Trophoblast cell (in vitro differentiated cells and primary cell): ENCODE measurements at regions not wholly inside any gene's neighbourhood (a gene's known extent, or its start where the extent isn't known, plus 50 kb on each side); places are given as distances from the start of the nearest gene placed in this dataset.
A peak's percentile ranks its signal among the peaks of the same experiment; 100 is the strongest.

Experiments used
- DNase-seq, 2 donors: peaks; one replicate each; pipeline ENCODE4 v3.0.0-alpha.2; 2016
- H2AFZ ChIP-seq: 2 replicates; pipeline ENCODE4 v1.6.1; 2013; ENCODE audit warnings: low read length, moderate library complexity, mild to moderate bottlenecking; ENCODE audit not compliant: insufficient read depth, poor library complexity
- H2AK5ac ChIP-seq: 2 replicates; pipeline ENCODE4 v1.6.1; 2013; ENCODE audit warnings: mild to moderate bottlenecking, low read length
- H2BK120ac ChIP-seq: 2 replicates; pipeline ENCODE4 v1.6.1; 2013; ENCODE audit warnings: low read length, mild to moderate bottlenecking, moderate library complexity; ENCODE audit not compliant: insufficient read depth, poor library complexity
- H2BK12ac ChIP-seq: 2 replicates; pipeline ENCODE4 v1.6.1; 2013; ENCODE audit warnings: mild to moderate bottlenecking, low read length, moderate library complexity
- H2BK5ac ChIP-seq: 2 replicates; pipeline ENCODE4 v1.6.1; 2013; ENCODE audit warnings: low read length, low read depth, moderate library complexity, mild to moderate bottlenecking; ENCODE audit not compliant: poor library complexity
- H3K14ac ChIP-seq: 2 replicates; pipeline ENCODE4 v1.6.1; 2013; ENCODE audit warnings: mild to moderate bottlenecking, low read length
- H3K18ac ChIP-seq: 2 replicates; pipeline ENCODE4 v1.6.1; 2013; ENCODE audit warnings: mild to moderate bottlenecking, low read length
- H3K23ac ChIP-seq: 2 replicates; pipeline ENCODE4 v1.6.1; 2013; ENCODE audit warnings: low read length
- H3K27ac ChIP-seq: 2 replicates; pipeline ENCODE4 v1.5.1; 2013; ENCODE audit warnings: low read depth, mild to moderate bottlenecking, inconsistent platforms, low read length, moderate library complexity
- H3K27me3 ChIP-seq: 2 replicates; pipeline ENCODE4 v1.6.1; 2013; ENCODE audit warnings: inconsistent platforms, mild to moderate bottlenecking, low read length, moderate library complexity; ENCODE audit not compliant: insufficient read depth
- H3K36me3 ChIP-seq, 2 experiments: 1 replicate in 1 of 2; 2 replicates in 1 of 2; pipeline ENCODE4 v1.6.1; 2013; ENCODE audit warnings: low read length in 2 of 2, mild to moderate bottlenecking in 2 of 2, moderate library complexity in 1 of 2; ENCODE audit not compliant: insufficient read depth in 2 of 2, control insufficient read depth in 1 of 2
- H3K4ac ChIP-seq: 2 replicates; pipeline ENCODE4 v1.6.1; 2013; ENCODE audit warnings: low read depth, mild to moderate bottlenecking, low read length, moderate library complexity
- H3K4me1 ChIP-seq, 2 experiments: 1 replicate in 1 of 2; 2 replicates in 1 of 2; pipeline ENCODE4 v1.6.1; 2013; ENCODE audit warnings: low read length in 2 of 2, mild to moderate bottlenecking in 2 of 2, moderate library complexity in 1 of 2; ENCODE audit not compliant: insufficient read depth in 2 of 2, control insufficient read depth in 1 of 2
- H3K4me2 ChIP-seq: 2 replicates; pipeline ENCODE4 v1.6.1; 2013; ENCODE audit warnings: inconsistent platforms, mild to moderate bottlenecking, low read length, moderate library complexity
- H3K4me3 ChIP-seq: 2 replicates; pipeline ENCODE4 v1.5.1; 2013; ENCODE audit warnings: mild to moderate bottlenecking, low read depth, low read length, inconsistent platforms
- H3K79me1 ChIP-seq: one replicate; pipeline ENCODE4 v1.6.1; 2013; ENCODE audit warnings: low read length
- H3K79me2 ChIP-seq: 2 replicates; pipeline ENCODE4 v1.6.1; 2013; ENCODE audit warnings: low read length, mild to moderate bottlenecking; ENCODE audit not compliant: control insufficient read depth, insufficient read depth, poor library complexity
- H3K9ac ChIP-seq: 2 replicates; pipeline ENCODE4 v1.6.1; 2013; ENCODE audit warnings: mild to moderate bottlenecking, low read length
- H3K9me3 ChIP-seq: 2 replicates; pipeline ENCODE4 v1.6.1; 2013; ENCODE audit warnings: low read depth, mild to moderate bottlenecking, control low read depth, inconsistent platforms, low read length; ENCODE audit not compliant: insufficient read depth
- H4K12ac ChIP-seq: 2 replicates; pipeline ENCODE4 v1.6.1; 2013; ENCODE audit warnings: low read depth, mild to moderate bottlenecking, low read length, moderate library complexity
- H4K8ac ChIP-seq: 2 replicates; pipeline ENCODE4 v1.6.1; 2013; ENCODE audit warnings: low read depth, mild to moderate bottlenecking, low read length, moderate library complexity
- H4K91ac ChIP-seq: one replicate; pipeline ENCODE4 v1.6.1; 2013; ENCODE audit warnings: low read depth, mild to moderate bottlenecking, low read length, moderate library complexity
- WGBS: extraction: QIAGEN DNeasy Blood & Tissue Kit; methylation state at CpG from one replicate; pipeline ENCODE4 v1.1.7; 2013; ENCODE audit warnings: missing lambda C conversion rate; ENCODE audit not compliant: insufficient read length, insufficient coverage; ENCODE audit errors: extremely low coverage; 5-methylcytosine and 5-hydroxymethylcytosine counted together

DNA sequence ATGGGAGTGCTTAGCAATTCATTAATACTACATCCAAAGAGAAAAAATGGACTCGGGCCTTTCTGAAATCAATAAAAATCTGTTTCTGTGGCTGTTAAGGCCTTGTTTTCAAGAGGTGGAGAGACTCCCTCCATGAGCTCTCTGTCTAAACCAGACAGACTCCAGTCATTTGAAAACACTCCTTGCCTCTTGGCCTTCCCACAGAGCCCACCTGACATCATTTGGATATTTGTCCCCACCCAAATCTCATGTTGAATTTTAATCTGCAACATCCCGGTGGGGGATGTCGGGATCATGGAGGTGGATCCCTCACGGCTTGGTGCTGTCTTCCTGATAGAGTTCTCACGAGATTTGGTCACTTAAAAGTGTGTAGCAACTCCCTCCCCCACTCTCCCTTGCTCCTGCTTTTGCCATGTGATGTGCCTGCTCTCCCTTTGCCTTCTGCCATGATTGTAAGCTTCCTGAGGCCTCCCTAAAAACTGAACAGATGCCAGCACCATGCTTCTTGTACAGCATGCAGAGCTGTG is 226.3 kb downstream of the TBXT start:
- Histone ChIP-seq H3K4me2 (no peak overlapping the region), H3K14ac (no peak overlapping the region), H3K18ac (no peak overlapping the region), H2BK120ac (no peak overlapping the region), H3K36me3 (no peaks in the 10 kb centered on the region), H4K12ac (no peak overlapping the region), H3K9me3 (no peaks in the 10 kb centered on the region), H3K79me1 (no peaks in the 10 kb centered on the region), H3K9ac (no peak overlapping the region), H3K23ac (no peak overlapping the region), H2AK5ac (no peak overlapping the region), H3K27ac (no peak overlapping the region), H3K4ac (no peak overlapping the region), H3K27me3 (peaks cover 2% of the 10 kb centered on the region), H2BK5ac (no peak overlapping the region), H3K79me2 (no peaks in the 10 kb centered on the region), H2BK12ac (no peak overlapping the region), H4K91ac (no peak overlapping the region), H3K4me3 (no peak overlapping the region), H3K4me1 (no peaks in the 10 kb centered on the region), H2AFZ (no peak overlapping the region), H4K8ac (no peak overlapping the region)
- DNase-seq, result no peak
- no CpG with 5 or more reads among the region's 5 CpGs for WGBS

GRCh38 chr6:165940366-165940765 is 227.3 kb downstream of the TBXT start:
- WGBS, result no CpG with 5 or more reads among the region's 26 CpGs
- Histone ChIP-seq H2BK12ac (no peak overlapping the region), H3K23ac (no peak overlapping the region), H3K4me3 (no peak overlapping the region), H3K4me1 (no peaks in the 10 kb centered on the region), H3K27ac (no peak overlapping the region), H2BK5ac (no peak overlapping the region), H3K27me3 (peaks cover 2% of the 10 kb centered on the region), H2AFZ (no peak overlapping the region), H3K18ac (no peak overlapping the region), H3K79me1 (no peaks in the 10 kb centered on the region), H4K8ac (no peak overlapping the region), H4K91ac (no peak overlapping the region), H3K4me2 (no peak overlapping the region), H2BK120ac (no peak overlapping the region), H3K36me3 (no peaks in the 10 kb centered on the region), H4K12ac (no peak overlapping the region), H3K79me2 (no peaks in the 10 kb centered on the region), H3K9ac (no peak overlapping the region), H3K14ac (no peak overlapping the region), H3K9me3 (no peaks in the 10 kb centered on the region), H3K4ac (no peak overlapping the region), H2AK5ac (no peak overlapping the region)
- no peak for DNase-seq

- Histone ChIP-seq H2BK12ac (no peak overlapping the region), H2AFZ (no peak overlapping the region), H3K9me3 (no peaks in the 10 kb centered on the region), H3K79me1 (no peaks in the 10 kb centered on the region), H3K9ac (no peak overlapping the region), H3K4me3 (no peak overlapping the region), H3K14ac (no peak overlapping the region), H3K18ac (no peak overlapping the region), H2BK5ac (no peak overlapping the region), H3K23ac (no peak overlapping the region), H3K79me2 (no peaks in the 10 kb centered on the region), H4K12ac (no peak overlapping the region), H4K91ac (no peak overlapping the region), H2BK120ac (no peak overlapping the region), H3K4me2 (no peak overlapping the region), H2AK5ac (no peak overlapping the region), H3K4ac (no peak overlapping the region), H3K36me3 (no peaks in the 10 kb centered on the region), H3K27me3 (peaks cover 2% of the 10 kb centered on the region), H3K4me1 (no peaks in the 10 kb centered on the region), H4K8ac (no peak overlapping the region), H3K27ac (no peak overlapping the region)
- peak; percentile 76 to 78 for DNase-seq
- WGBS, result no CpG with 5 or more reads among the region's 10 CpGs
Observed at GRCh38 chr6:165939601-165940290, 227.9 kb downstream of the TBXT start.

DNA sequence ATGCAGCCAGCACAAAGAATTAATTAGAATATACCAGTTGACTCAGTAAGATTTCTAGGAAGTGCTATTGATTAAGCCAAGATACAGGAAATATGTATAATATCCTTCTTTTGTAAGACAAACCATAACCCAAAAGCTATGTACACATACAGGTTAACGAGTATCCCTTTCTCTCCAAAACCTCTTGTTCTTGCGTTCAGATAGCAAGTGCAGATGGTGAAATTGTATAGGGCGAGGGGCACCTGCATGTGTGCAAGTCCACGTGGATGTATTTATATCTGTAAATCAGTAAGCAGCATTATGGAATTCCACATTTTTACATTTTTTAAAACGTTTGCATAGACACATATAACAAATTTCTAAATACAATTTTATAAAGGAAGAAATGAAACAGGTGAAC is 228.6 kb downstream of the TBXT start:
- H3K27ac ChIP-seq, result no peak overlapping the region
- H3K18ac ChIP-seq, result no peak overlapping the region
- no peak overlapping the region for H4K91ac ChIP-seq
- no peak overlapping the region for H3K9ac ChIP-seq
- H4K12ac ChIP-seq, result no peak overlapping the region
- H3K9me3 ChIP-seq, result no peaks in the 10 kb centered on the region
- no peak overlapping the region for H3K4me3 ChIP-seq
- no peak overlapping the region for H2BK5ac ChIP-seq
- H2AFZ ChIP-seq, result no peak overlapping the region
- no peaks in the 10 kb centered on the region for H3K36me3 ChIP-seq
- H4K8ac ChIP-seq, result no peak overlapping the region
- H2AK5ac ChIP-seq, result no peak overlapping the region
- H2BK120ac ChIP-seq, result no peak overlapping the region
- no peak overlapping the region for H3K14ac ChIP-seq
- no peak overlapping the region for H3K4ac ChIP-seq
- H3K27me3 ChIP-seq, result peaks cover 2% of the 10 kb centered on the region
- H3K4me2 ChIP-seq, result no peak overlapping the region
- peak; percentile 25 to 58 for DNase-seq
- no peak overlapping the region for H3K23ac ChIP-seq
- no peaks in the 10 kb centered on the region for H3K79me1 ChIP-seq
- H3K79me2 ChIP-seq, result no peaks in the 10 kb centered on the region
- no peak overlapping the region for H2BK12ac ChIP-seq
- H3K4me1 ChIP-seq, result no peaks in the 10 kb centered on the region
- no CpG with 5 or more reads among the region's 5 CpGs for WGBS
